GM21825 (cell line): ENCODE measurements at regions not wholly inside any gene's neighbourhood (a gene's known extent, or its start where the extent isn't known, plus 50 kb on each side); places are given as distances from the start of the nearest gene placed in this dataset.
"Not testable (repeated sequence)": the region's sequence is repeated elsewhere in the genome, so short reads cannot be mapped to it uniquely, and the experiment has no call there.

Experiments
- ATAC-seq: cut with Tn5 transposase; IDR thresholded peaks from one replicate; pipeline ENCODE4 v1.9.1; 2021; ENCODE audit warnings: mild to moderate bottlenecking, moderate library complexity; ENCODE audit not compliant: unreplicated experiment

- not testable (repeated sequence) for ATAC-seq
These were observed 61.0 kb downstream of the SPDYE17 start for GRCh38 chr7:76971201-76971600.

GRCh38 chr7:76969892-76970291 is 62.3 kb downstream of the SPDYE17 start:
- not testable (repeated sequence) for ATAC-seq

GRCh38 chr7:76965731-76966548 is 66.2 kb downstream of the SPDYE17 start:
- not testable (repeated sequence) for ATAC-seq

- not testable (repeated sequence) for ATAC-seq
These were observed 68.1 kb downstream of the SPDYE17 start for GRCh38 chr7:76964050-76964449.

GRCh38 chr7:76963061-76963460 is 69.1 kb downstream of the SPDYE17 start:
- not testable (repeated sequence) for ATAC-seq

GRCh38 chr7:76960400-76960986 is 71.7 kb downstream of the SPDYE17 start:
- ATAC-seq: peak; percentile 23

- peak; percentile 99 for ATAC-seq
These were observed 72.4 kb downstream of the SPDYE17 start for GRCh38 chr7:76959573-76960399.

GRCh38 chr7:76956531-76956930 is 75.6 kb downstream of the SPDYE17 start:
- ATAC-seq: not testable (repeated sequence)

- ATAC-seq: not testable (repeated sequence)
These were observed 77.0 kb downstream of the SPDYE17 start for GRCh38 chr7:76955124-76955523.

GRCh38 chr7:76944603-76945002 is 87.6 kb downstream of the SPDYE17 start:
- peak; percentile 84 for ATAC-seq

- ATAC-seq: not testable (repeated sequence)
These were observed 90.1 kb downstream of the SPDYE17 start for GRCh38 chr7:76941809-76942765.

- ATAC-seq: not testable (repeated sequence)
These were observed 94.4 kb downstream of the SPDYE17 start for GRCh38 chr7:76937781-76938180.

GRCh38 chr7:76937330-76937729 is 94.8 kb downstream of the SPDYE17 start:
- ATAC-seq: not testable (repeated sequence)

GRCh38 chr7:76936346-76936745 is 95.8 kb downstream of the SPDYE17 start:
- ATAC-seq: peak; percentile 55

- not testable (repeated sequence) for ATAC-seq
These were observed 97.5 kb downstream of the SPDYE17 start for GRCh38 chr7:76934711-76935110.

GRCh38 chr7:76932957-76933356 is 99.2 kb downstream of the SPDYE17 start:
- ATAC-seq: peak; percentile 69

GRCh38 chr7:76931441-76931840 is 100.7 kb downstream of the SPDYE17 start:
- ATAC-seq: not testable (repeated sequence)

GRCh38 chr7:76930416-76930815 is 101.7 kb downstream of the SPDYE17 start:
- ATAC-seq: not testable (repeated sequence)

- ATAC-seq: not testable (repeated sequence)
These were observed 103.4 kb downstream of the SPDYE17 start for GRCh38 chr7:76928751-76929150.

- peak; percentile 78 for ATAC-seq
These were observed 104.3 kb downstream of the SPDYE17 start for GRCh38 chr7:76927741-76928393.
